PC-9 (cell line): ENCODE measurements at regions not wholly inside any gene's neighbourhood (a gene's known extent, or its start where the extent isn't known, plus 50 kb on each side); places are given as distances from the start of the nearest gene placed in this dataset.

ENCODE experiments used
- EZH2 ChIP-seq: fragments of 200-600 bp; sonication (generic); IDR thresholded peaks from 2 replicates; pipeline ENCODE4 v1.8.0; 2017; ENCODE audit warnings: antibody characterized with exemption, low read depth
- TF ChIP-seq, protein P1 (sequence below): fragments of 200-600 bp; sonication (generic); conservative IDR thresholded peaks from 2 replicates; pipeline ENCODE4 v1.6.1; 2017; ENCODE audit warnings: mixed run types, antibody characterized with exemption, mild to moderate bottlenecking, moderate library complexity

GRCh38 chr1:213666922-213667321 lies 320.9 kb upstream of the PROX1 start:
- TF ChIP-seq, protein P1, sequence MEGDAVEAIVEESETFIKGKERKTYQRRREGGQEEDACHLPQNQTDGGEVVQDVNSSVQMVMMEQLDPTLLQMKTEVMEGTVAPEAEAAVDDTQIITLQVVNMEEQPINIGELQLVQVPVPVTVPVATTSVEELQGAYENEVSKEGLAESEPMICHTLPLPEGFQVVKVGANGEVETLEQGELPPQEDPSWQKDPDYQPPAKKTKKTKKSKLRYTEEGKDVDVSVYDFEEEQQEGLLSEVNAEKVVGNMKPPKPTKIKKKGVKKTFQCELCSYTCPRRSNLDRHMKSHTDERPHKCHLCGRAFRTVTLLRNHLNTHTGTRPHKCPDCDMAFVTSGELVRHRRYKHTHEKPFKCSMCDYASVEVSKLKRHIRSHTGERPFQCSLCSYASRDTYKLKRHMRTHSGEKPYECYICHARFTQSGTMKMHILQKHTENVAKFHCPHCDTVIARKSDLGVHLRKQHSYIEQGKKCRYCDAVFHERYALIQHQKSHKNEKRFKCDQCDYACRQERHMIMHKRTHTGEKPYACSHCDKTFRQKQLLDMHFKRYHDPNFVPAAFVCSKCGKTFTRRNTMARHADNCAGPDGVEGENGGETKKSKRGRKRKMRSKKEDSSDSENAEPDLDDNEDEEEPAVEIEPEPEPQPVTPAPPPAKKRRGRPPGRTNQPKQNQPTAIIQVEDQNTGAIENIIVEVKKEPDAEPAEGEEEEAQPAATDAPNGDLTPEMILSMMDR: no peak
- no peak for TF ChIP-seq EZH2
